ENCODE measurements at regions not wholly inside any gene's neighbourhood (a gene's known extent, or its start where the extent isn't known, plus 50 kb on each side); places are given as distances from the start of the nearest gene placed in this dataset.
"Not testable (repeated sequence)": the region's sequence is repeated elsewhere in the genome, so short reads cannot be mapped to it uniquely, and the experiment has no call there.

DNA sequence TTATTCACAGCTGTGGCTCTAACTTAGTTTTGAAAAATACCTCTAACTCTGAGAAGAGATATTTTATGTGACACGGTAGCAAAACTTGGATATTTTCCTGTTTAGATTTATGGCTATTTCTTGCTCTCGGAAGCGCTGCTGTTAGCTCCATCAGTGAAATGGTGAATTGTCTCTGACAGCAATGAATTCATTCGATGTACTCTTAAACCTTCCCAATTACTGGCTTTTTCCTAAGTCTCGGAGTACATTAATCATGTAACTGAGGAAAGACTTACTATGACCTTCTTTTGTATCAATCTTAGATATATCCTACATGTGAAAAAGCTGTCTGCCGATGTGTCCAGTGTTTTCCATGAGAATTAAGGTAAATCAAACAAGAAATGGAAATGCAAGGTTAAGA lies 613.0 kb downstream of the KIF4B start:
- no peak for DNase-seq

DNA sequence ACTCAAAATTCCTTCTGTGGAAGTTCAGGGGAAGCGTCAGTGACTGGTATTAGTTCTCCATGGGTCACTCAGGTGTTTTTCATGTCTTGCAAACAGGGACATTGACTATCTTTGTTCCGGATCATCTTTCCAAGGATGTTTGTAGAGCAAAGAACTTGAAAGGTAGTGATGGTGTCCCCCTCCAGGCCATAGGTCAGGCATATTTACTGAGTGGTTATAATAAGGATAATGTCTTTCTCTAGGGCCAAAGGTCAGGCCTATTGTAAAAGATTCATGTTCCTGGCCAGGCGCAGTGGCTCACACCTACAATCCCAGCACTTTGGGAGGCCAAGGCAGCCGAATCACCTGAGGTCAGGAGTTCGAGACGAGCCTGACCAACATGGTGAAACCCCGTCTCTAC lies 614.8 kb downstream of the KIF4B start:
- DNase-seq: no peak

DNA sequence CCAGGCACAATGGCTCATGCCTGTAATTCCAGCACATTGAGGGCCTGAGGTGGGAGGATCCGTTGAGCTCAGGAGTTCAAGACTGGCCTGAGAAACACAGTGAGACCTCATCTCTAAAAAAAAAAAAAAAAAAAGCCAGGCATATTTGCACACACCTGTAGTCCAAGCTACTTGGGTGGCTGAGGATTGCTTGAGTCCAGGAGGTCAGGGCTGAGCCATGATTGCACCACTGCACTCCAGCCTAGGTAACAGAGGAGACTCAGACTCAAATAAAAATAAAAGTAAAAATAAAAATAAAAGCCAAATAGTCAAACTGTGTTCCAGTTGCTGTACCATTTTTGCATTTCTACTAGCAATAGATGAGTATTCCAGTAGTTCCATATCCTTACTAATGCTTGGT lies 616.0 kb downstream of the KIF4B start:
- DNase-seq: no peak

- DNase-seq: no peak
Measured at GRCh38 chr5:155631116-155631515, 617.6 kb downstream of the KIF4B start.

- DNase-seq: no peak
Measured at GRCh38 chr5:155633338-155633957, 619.9 kb downstream of the KIF4B start.

DNA sequence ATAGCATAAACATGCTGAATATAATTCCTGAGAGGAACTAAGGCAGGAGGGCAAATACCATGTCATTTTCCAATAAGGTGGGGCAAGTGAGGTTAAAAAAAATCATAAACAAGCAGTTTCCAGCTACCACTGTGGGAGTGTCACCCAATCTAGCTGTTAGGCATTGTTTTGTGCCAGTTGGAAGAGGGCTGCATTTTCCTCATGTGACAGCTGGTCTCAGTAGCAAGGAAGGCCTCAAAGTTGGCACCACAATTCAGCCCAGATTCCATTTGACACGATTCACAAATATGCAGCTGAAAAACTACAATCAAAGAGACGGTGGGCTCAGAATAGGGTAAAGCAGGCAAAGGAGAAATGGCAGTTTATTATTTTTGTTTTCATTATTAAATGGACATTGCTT lies 636.1 kb downstream of the KIF4B start:
- no peak for DNase-seq

DNA sequence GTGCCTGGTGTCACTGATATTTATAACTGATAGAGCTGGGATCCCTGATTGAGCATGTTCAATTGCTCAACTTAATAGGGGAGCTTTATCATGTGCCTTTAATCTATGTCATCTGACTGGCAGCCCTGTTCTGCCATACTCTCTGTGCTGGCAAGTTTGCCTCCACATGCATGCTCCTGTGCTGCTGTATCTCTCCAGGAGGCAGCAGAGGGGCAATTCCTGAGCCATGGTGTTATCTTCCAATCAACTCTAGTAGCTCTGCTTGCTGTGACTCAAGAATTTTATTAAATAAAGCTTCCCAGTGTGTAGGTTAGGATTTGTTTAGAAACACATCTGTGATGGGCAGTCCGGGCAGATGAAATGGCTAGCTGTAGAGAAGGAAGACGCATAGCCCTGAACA lies 642.0 kb downstream of the KIF4B start:
- DNase-seq: no peak

GRCh38 chr5:155661859-155662258 lies 648.3 kb downstream of the KIF4B start:
- DNase-seq: no peak

GRCh38 chr5:155665361-155665760 lies 651.8 kb downstream of the KIF4B start:
- DNase-seq: no peak

DNA sequence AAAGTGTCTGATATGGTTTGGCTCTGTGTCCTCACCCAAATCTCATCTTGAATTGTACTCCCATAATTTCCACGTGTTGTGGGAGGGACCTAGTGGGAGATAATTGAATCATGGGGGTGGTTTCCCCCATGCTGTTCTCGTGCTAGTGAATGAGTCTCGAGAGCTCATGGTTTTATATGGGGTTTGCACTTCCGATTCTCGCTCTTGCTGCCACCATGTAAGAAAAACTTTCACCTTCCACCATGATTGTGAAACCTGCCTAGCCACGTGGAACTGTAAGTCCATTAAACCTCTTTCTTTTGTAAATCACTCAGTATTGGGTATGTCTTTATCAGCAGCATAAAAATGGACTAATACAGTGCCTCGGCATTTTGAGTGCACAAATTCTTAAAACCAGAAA lies 655.0 kb upstream of the SGCD start:
- not testable (repeated sequence) for DNase-seq

- DNase-seq: no peak
Measured at GRCh38 chr5:155676967-155677366, 650.0 kb upstream of the SGCD start.

GRCh38 chr5:155678371-155678770 lies 648.6 kb upstream of the SGCD start:
- no peak for DNase-seq

- DNase-seq: no peak
Measured at GRCh38 chr5:155679530-155679929, 647.4 kb upstream of the SGCD start.

DNA sequence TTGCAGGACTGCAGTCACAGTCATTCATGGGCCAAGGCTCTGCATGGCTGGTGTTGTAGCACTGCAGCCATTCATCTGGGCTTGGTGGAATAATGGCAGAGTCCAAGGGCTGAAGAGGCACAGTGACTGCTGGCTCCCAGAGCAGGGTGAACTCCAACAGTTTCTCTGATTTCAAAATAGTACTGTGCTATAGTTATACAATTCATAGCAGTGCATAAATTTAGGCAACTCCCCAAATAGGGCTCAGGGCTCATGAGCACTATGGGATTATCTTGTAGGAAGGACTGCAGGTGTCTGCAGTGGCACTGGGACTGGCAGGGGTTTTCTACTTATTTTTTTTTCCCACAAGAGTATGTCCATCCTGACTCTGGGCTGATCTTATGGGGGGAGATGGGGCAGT lies 642.5 kb upstream of the SGCD start:
- DNase-seq: no peak

GRCh38 chr5:155686131-155686530 lies 640.8 kb upstream of the SGCD start:
- DNase-seq: no peak

- DNase-seq: no peak
Measured at GRCh38 chr5:155689406-155689805, 637.6 kb upstream of the SGCD start.

GRCh38 chr5:155696362-155696761 lies 630.6 kb upstream of the SGCD start:
- no peak for DNase-seq

DNA sequence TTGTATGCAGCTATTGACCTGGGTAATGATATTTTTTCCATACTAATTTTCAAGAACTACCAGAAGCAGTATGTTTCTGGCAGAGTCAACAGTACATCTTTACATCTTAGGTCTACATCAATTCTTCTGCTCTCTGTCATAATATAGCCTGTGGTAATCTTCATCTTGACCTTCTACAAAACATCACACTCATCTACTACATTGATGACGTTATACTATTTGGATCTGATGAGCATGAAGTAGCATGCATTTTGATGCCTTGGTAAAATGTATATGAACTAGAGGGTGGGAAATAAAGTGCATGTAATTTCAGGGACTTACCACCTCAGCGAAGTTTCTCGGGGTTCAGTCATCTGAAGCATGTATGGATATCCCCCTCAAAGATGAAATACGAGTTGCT lies 629.7 kb upstream of the SGCD start:
- no peak for DNase-seq

- DNase-seq: no peak
Measured at GRCh38 chr5:155699385-155699784, 627.6 kb upstream of the SGCD start.

DNA sequence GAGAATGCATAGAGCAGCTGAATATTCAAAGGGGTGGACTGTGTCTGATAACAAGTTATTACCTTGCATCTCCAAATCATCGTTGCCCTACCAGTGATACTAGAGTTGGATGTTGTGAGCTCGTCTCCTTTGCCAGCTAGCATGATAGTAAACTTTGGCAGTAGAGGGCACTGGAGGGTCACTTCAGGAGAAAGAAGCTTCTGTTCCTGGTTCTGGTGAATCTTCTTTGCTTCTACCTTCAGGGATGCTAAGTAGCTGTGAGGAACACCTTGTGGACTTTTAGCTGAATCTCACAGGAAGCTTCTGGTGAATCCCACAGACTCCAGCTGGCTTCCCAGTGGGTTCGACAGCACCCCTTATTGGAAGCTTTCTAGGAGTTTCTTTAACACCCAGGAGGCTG lies 626.6 kb upstream of the SGCD start:
- DNase-seq: no peak

- no peak for DNase-seq
Measured at GRCh38 chr5:155711882-155712281, 615.1 kb upstream of the SGCD start.

GRCh38 chr5:155714435-155714834 lies 612.5 kb upstream of the SGCD start:
- not testable (repeated sequence) for DNase-seq

DNA sequence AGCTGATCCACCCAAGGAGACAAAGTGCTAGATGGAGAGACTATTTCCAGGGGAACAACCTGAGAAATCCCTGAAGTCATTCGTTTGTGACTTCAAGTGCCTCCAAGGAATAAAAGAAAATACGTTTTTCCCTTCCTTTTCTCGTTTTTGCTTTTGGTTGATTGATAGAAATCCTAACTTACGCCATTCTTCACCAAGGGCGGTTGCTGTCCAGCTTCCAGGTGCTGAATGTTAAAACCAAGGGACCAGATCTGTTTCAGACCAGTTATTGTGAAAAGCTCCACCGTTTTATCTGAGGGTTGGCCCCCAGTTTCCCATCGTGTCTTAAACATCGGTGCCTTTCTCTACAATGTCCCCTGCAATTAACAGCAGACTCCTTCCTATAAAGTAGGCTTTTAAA lies 600.7 kb upstream of the SGCD start:
- peak; percentile 83 for DNase-seq

GRCh38 chr5:155727512-155728145 lies 599.3 kb upstream of the SGCD start:
- peak; percentile 63 for DNase-seq

Measured in eye (tissue), 1 donor.